Panc1 (cell line): ENCODE measurements at regions not wholly inside any gene's neighbourhood (a gene's known extent, or its start where the extent isn't known, plus 50 kb on each side); places are given as distances from the start of the nearest gene placed in this dataset.

Experiments used
- ATAC-seq: fragments of 200-7000 bp; cut with Tn5 transposase; 2 replicates; pipeline ENCODE4 v1.9.1; 2020; ENCODE audit warnings: mild to moderate bottlenecking, moderate library complexity
- BruUV-seq: library from RNA; stranded (reverse); fragments of 400-500 nt; replicated peaks from 2 replicates; lab custom pipeline; 2021; lab: Mats Ljungman, UMichigan
- CTCF ChIA-PET: fragments of 300-600 bp; sonication (Branson Sonifier 250); formaldehyde crosslinking; loops from one replicate; lab custom pipeline; 2022; ENCODE audit warnings: antibody characterized with exemption; lab: Charles Lee
- POLR2A ChIA-PET: fragments of 300-600 bp; sonication (Branson Sonifier 250); formaldehyde crosslinking; loops from one replicate; lab custom pipeline; 2022; ENCODE audit warnings: antibody characterized with exemption; lab: Charles Lee
- DNase-seq: peaks from one replicate; pipeline ENCODE4 v3.0.0-alpha.2; 2010; ENCODE audit warnings: low read depth, low spot score
- H3K27ac ChIP-seq: 2 replicates; pipeline ENCODE4 v1.5.1; 2011; ENCODE audit warnings: mild to moderate bottlenecking, low read length, inconsistent platforms
- H3K27me3 ChIP-seq: fragments of 200-500 bp; sonication (Bioruptor generic); 2 replicates; pipeline ENCODE4 v1.6.0; 2014; ENCODE audit warnings: low read length, inconsistent platforms; ENCODE audit not compliant: control insufficient read depth, insufficient read depth
- H3K36me3 ChIP-seq: fragments of 200-500 bp; sonication (Bioruptor generic); 2 replicates; pipeline ENCODE4 v1.5.1; 2014; ENCODE audit warnings: inconsistent platforms, mild to moderate bottlenecking, low read length, moderate library complexity; ENCODE audit not compliant: control insufficient read depth, insufficient read depth
- H3K4me1 ChIP-seq: 2 replicates; pipeline ENCODE4 v1.5.1; 2011; ENCODE audit warnings: inconsistent platforms, mild to moderate bottlenecking, low read length, moderate library complexity; ENCODE audit not compliant: control insufficient read depth, insufficient read depth
- H3K4me3 ChIP-seq, 2 experiments: 2 replicates each; pipeline ENCODE4 v1.5.1; 2011 to 2012; ENCODE audit warnings: low read depth in 2 of 2, low read length in 2 of 2, mild to moderate bottlenecking in 2 of 2, inconsistent platforms in 1 of 2, moderate library complexity in 1 of 2
- H3K9me3 ChIP-seq: fragments of 200-500 bp; sonication (Bioruptor generic); 2 replicates; pipeline ENCODE4 v1.5.1; 2014; ENCODE audit warnings: low read depth, mild to moderate bottlenecking, inconsistent platforms, low read length, moderate library complexity; ENCODE audit not compliant: control insufficient read depth, insufficient read depth
- POLR2AphosphoS5 ChIP-seq: IDR thresholded peaks from 2 replicates; pipeline ENCODE4 v1.6.1; 2012; ENCODE audit warnings: mild to moderate bottlenecking, low read depth, low read length, moderate library complexity
- SIN3A ChIP-seq: IDR thresholded peaks from 2 replicates; pipeline ENCODE4 v1.6.1; 2012; ENCODE audit warnings: low read depth, mild to moderate bottlenecking, low read length, moderate library complexity, borderline replicate concordance; ENCODE audit not compliant: insufficient read depth
- TCF7L2 ChIP-seq: IDR thresholded peaks from 2 replicates; pipeline ENCODE4 v1.6.1; 2011; ENCODE audit warnings: mild to moderate bottlenecking, low read depth, low read length, inconsistent platforms
- in situ Hi-C: cut with HindIII; loops from 2 replicates; pipeline ENCODE4 v1.10.0; 2016; ENCODE audit warnings: low sequenced_read_pairs, low pct_unique_long_range_greater_than_20kb
- intact Hi-C: fragments of 100-400 bp; cut with micrococcal nuclease; formaldehyde crosslinking; loops from one replicate; pipeline ENCODE4 v1.10.0; 2022; ENCODE audit not compliant: unreplicated experiment
- TF ChIP-seq, protein P1 (sequence below), 2 experiments: IDR thresholded peaks; 2 replicates each; pipeline ENCODE4 v1.6.1; 2011 to 2012; ENCODE audit warnings: low read depth in 2 of 2, control low read depth in 1 of 2, low read length in 1 of 2, mild to moderate bottlenecking in 1 of 2, moderate library complexity in 1 of 2; ENCODE audit not compliant: insufficient read depth in 1 of 2
- TF ChIP-seq, protein P2 (sequence below): fragments of 450-650 bp; IDR thresholded peaks from 2 replicates; pipeline ENCODE4 v1.5.1; 2017; ENCODE audit warnings: mild to moderate bottlenecking

DNA sequence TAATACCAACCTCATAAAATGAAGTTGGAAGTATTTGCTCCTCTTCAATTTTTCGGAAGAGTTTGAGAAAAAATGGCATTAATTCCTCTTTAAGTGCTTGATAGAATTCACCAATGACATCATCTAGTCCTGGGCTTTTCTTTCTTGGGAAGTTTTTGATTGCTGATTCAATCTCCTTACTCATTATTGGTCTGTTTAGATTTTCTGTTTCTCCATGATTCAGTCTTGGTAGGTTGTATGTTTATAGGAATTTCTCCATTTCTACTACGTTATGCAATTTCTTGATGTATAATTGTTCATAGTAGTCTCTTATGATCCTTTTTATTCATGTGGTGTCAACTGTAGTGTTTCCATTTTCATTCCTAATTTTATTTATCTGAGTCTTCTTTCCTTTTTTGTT lies 141.5 kb upstream of the PRNP start:
- in situ Hi-C loops = no loop called here

DNA sequence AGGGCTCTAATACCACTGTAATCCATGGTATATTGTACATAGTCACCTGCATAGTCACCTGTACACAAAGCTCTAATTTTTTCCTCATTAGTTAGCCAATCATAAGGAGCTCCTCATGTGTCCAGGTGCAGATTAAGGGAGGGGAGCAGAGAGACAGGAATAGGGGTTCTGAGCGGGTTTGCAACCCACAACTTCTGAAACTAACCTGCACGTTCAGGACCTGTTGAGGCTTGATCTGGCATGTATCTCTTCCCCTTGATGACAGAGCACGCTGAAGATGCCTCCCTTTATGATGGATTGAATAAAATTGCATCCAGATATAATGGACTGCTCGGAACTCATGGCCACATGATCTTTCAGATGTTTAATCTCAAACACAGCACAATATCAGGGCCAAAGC lies 144.0 kb upstream of the PRNP start:
- H3K4me1 ChIP-seq = no peaks in the 10 kb centered on the region
- TF ChIP-seq, protein P1, sequence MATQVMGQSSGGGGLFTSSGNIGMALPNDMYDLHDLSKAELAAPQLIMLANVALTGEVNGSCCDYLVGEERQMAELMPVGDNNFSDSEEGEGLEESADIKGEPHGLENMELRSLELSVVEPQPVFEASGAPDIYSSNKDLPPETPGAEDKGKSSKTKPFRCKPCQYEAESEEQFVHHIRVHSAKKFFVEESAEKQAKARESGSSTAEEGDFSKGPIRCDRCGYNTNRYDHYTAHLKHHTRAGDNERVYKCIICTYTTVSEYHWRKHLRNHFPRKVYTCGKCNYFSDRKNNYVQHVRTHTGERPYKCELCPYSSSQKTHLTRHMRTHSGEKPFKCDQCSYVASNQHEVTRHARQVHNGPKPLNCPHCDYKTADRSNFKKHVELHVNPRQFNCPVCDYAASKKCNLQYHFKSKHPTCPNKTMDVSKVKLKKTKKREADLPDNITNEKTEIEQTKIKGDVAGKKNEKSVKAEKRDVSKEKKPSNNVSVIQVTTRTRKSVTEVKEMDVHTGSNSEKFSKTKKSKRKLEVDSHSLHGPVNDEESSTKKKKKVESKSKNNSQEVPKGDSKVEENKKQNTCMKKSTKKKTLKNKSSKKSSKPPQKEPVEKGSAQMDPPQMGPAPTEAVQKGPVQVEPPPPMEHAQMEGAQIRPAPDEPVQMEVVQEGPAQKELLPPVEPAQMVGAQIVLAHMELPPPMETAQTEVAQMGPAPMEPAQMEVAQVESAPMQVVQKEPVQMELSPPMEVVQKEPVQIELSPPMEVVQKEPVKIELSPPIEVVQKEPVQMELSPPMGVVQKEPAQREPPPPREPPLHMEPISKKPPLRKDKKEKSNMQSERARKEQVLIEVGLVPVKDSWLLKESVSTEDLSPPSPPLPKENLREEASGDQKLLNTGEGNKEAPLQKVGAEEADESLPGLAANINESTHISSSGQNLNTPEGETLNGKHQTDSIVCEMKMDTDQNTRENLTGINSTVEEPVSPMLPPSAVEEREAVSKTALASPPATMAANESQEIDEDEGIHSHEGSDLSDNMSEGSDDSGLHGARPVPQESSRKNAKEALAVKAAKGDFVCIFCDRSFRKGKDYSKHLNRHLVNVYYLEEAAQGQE (IDR thresholded peaks at IDR 0.05; ENCODE audit: insufficient read depth in 1 of 2, low read depth in 2 of 2, low read length in 1 of 2) = no peak
- TF ChIP-seq SIN3A (no peak), TCF7L2 (no peak), POLR2AphosphoS5 (no peak)
- TF ChIP-seq, protein P2, sequence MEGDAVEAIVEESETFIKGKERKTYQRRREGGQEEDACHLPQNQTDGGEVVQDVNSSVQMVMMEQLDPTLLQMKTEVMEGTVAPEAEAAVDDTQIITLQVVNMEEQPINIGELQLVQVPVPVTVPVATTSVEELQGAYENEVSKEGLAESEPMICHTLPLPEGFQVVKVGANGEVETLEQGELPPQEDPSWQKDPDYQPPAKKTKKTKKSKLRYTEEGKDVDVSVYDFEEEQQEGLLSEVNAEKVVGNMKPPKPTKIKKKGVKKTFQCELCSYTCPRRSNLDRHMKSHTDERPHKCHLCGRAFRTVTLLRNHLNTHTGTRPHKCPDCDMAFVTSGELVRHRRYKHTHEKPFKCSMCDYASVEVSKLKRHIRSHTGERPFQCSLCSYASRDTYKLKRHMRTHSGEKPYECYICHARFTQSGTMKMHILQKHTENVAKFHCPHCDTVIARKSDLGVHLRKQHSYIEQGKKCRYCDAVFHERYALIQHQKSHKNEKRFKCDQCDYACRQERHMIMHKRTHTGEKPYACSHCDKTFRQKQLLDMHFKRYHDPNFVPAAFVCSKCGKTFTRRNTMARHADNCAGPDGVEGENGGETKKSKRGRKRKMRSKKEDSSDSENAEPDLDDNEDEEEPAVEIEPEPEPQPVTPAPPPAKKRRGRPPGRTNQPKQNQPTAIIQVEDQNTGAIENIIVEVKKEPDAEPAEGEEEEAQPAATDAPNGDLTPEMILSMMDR = no peak
- in situ Hi-C loops = no loop called here
- intact Hi-C loops = no loop called here
- ATAC-seq (no peak), DNase-seq (no peak)
- no peaks in the 10 kb centered on the region; the same call in 1 of the 2 replicates for H3K27me3 ChIP-seq
- no peaks in the 10 kb centered on the region for H3K36me3 ChIP-seq
- no peak overlapping the region for H3K4me3 ChIP-seq
- no peaks in the 10 kb centered on the region for H3K9me3 ChIP-seq
- BruUV-seq = no TSS peak
- H3K27ac ChIP-seq = no peak overlapping the region
- POLR2A ChIA-PET = interaction anchor here (0.6 kb wide), 1 partner anchor 98 kb away, joined by 3 read pairs; no protein-coding TSS in a partner anchor
- CTCF ChIA-PET = no interaction called here

More for the DNA sequence above, 141.5 kb upstream of the PRNP start:
- Histone ChIP-seq H3K9me3 (peaks cover 6% of the 10 kb centered on the region; the same call in 1 of the 2 replicates), H3K36me3 (no peaks in the 10 kb centered on the region), H3K4me1 (no peaks in the 10 kb centered on the region), H3K27me3 (no peaks in the 10 kb centered on the region), H3K4me3 (no peak overlapping the region), H3K27ac (no peak overlapping the region)
- no TSS peak for BruUV-seq
- ATAC-seq (no peak), DNase-seq (no peak)
- TF ChIP-seq SIN3A (no peak), POLR2AphosphoS5 (no peak), TCF7L2 (no peak)
- TF ChIP-seq, protein P2 = no peak
- TF ChIP-seq, protein P1 (IDR thresholded peaks at IDR 0.05; ENCODE audit: insufficient read depth in 1 of 2, low read depth in 2 of 2, low read length in 1 of 2) = no peak
- ChIA-PET POLR2A (no interaction called here), CTCF (no interaction called here)
- intact Hi-C loops = no loop called here
